CD4-positive, alpha-beta T cell treated with Interleukin-15 for 1 hour (primary cell): ENCODE measurements at regions not wholly inside any gene's neighbourhood (a gene's known extent, or its start where the extent isn't known, plus 50 kb on each side); places are given as distances from the start of the nearest gene placed in this dataset.

Experiments
- DNase-seq: peaks from one replicate; pipeline ENCODE4 v3.0.0-alpha.2; 2020

DNA sequence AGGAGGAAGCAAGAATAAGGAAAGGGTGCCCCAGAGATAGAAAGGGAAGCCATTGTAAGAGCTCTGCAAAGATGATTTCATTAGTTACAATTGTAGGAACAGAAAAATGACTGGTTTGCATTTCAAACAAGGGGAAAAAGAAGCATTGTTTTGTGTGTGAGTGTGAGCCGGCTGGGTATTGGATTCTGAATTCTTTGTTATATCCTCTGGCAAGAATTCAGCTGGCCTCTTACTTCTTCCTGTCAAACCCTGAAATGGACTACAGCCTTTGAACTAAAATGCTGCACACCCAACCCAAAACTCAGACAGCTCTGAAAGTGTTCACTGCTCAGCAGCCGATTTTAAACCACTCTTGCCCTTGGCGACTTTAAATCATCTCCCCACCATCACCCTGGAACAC lies 461.3 kb downstream of the PMP22 start:
- DNase-seq: no peak

DNA sequence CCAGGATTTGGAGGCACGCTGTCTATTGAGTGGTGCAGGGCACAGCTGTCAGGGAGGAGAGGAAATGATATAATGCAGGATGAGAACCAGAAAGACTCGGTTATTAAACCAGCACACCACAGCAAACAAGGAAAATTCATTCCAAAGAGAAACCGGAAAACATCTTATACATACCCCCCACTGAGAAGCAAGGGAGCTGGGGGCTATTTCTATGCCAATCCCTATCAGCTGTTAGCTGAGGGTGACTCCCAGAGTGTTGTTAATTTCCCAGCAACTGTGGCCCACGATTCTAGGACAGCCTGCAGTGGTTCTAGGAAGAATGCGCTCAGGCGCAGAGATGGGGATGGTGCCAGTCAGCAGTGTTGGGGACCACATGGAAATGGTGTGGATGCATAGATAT lies 467.3 kb downstream of the PMP22 start:
- no peak for DNase-seq

DNA sequence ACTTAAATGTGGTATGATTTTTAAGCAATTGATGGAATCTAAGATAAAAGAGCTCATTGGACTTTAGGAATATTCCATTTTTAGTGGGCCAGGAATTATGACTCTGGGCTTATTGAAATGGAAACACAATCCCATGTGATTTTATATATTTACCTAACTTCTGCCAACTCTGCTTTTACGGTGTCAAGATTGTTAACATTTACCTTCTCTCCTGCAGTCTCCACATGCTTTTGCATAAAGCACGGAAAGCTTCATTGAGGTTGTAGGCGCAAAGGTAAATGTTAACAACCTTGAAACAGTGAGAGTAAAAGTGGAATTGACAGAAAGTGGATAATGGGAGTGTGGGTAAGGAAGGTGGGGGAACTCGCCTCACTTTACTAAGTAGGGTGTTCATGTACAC lies 468.1 kb downstream of the PMP22 start:
- DNase-seq: no peak

DNA sequence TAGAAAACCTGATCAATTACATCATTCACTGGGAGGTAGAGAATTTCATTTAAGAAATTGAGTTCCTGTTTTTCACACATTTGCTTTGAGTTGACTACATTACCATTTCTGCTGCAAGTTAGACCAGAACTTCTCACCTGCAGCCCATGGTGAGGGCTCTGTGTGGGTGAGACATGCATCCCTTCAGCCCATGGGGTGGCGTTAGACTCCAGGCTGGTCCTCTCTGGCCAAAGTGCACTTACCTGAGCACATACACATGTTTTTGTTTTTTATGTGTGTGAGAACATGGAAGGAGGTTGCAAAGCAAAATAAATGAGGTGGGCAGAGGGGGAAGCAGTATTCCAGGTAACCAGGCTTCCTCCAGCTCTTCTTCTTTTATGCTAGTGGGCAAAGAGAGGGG lies 470.2 kb downstream of the PMP22 start:
- no peak for DNase-seq

DNA sequence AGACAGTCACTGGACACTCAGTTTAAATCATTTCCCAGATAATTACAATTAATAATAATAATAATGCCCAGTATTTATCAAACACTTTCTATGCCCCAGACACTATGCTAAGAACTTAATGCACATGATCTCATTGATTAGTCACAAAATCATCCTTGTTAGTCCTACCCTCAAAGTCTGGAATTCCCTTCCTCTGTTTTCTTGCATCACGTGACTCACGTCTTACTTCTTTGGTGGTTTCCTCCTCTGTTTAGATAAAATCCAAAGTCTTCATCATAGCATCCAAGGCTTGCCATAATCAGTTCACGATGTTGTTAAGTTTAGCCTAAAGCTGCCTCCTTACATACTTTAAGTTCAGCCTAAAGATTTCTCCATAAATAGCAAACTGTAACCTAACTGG lies 471.9 kb downstream of the PMP22 start:
- DNase-seq: no peak

DNA sequence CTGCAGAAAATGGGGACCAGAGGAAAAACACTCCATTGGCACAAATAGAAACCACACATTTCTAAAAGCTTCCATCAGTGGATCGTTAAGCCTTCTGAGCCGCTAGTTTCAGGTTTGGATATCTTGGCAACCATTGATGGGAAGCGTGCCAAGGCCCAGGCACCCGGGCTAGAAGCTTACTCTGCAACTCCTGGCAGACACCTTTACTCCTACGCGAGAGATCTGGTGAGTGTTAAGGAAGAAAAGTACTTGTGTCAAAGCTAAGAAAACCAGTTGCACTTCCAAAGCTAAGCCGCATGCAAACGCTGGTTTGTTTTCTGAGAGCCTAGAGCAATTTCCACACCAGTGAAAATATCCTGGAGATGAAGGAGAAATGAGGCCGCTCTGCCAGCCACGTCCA lies 472.4 kb downstream of the PMP22 start:
- no peak for DNase-seq

DNA sequence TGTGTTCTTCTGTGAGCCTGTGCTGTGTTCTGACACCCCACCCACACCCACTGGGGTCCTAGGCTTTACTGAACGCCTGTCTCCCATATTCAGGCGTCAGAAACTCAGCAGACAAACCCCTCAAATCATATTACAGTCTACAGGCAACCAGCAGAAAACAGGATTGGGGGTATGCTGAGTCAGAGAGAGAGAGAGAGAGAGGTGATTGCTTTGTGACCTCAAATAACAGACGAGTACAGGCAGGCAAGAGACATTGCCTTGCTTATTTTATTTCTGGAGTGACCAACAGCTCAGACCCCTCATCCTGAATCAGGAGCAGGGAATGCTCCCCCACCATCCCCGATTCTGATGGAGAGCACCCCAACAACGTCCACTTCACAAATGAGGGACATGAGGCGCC lies 473.9 kb downstream of the PMP22 start:
- DNase-seq: no peak

DNA sequence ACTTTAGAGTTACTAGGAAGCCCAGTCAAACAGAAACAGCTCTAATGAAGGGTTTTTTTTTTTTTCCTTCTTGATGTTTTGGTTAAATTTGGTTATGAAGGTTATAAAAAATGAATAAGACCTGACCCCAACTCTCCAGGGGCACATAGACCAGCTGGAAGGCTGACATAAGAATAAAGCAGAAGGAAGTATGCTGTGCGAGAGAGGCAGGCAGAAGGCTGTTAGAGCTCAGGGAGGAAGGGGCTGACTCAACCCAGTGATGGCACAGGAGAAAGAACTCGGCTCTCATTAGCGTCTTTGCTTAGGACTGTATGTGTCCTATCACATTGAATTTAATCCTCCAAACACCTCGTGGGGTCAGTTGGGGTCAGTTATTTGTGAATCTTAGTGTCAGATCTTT lies 474.6 kb downstream of the PMP22 start:
- peak; percentile 24 for DNase-seq

DNA sequence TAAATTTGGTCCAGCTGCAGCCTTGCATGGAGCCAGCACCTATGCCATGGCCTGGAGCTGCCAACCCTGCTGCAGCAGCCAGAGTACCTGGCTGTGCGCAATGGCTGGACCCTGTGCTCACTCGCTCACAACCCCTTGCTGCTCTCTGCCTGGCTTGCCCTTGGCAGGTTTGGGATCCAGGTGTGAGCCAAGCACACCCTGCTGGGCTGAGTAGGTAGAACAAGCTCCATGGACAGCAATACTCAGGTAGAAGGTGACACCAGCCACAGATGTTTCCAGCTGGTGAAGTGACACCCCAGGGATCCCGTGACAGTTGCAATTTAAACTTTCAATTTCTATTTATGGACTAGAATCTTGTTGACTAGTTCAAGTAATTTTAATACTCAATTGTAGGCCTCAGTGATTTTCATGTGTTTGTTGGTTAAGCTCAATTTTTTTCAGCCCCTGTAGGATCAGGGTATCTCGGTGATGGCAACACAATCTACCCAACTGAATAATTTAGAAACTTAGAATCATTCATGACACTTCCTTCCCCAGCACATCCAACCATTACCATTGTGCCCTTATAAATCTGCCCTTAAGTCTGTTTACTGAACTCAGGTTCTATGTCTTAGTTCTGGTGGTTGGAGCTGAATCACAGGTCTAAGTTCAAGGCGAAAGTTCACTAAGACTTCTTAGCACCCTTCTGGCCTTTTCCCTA lies 480.0 kb downstream of the PMP22 start:
- no peak for DNase-seq

DNA sequence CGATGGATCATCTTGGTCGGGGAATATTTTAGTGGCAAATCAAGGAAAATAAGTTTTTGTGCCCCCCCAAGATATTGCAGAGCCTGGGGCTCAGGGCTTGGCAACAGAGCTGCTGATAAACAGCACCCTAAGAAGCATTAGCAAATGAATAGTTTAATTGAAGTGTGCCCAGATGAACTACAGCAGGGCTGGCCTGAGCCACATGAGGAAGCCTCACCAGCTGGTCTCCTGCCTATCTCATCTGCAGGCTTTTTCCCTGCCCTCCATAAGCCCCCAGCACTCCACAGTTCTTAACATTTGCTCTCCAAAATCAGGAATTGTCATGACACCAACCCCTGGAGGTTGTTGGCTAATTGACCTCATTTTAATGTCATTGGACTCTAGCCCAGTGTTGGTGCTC lies 480.2 kb downstream of the HS3ST3B1 start:
- DNase-seq: no peak

DNA sequence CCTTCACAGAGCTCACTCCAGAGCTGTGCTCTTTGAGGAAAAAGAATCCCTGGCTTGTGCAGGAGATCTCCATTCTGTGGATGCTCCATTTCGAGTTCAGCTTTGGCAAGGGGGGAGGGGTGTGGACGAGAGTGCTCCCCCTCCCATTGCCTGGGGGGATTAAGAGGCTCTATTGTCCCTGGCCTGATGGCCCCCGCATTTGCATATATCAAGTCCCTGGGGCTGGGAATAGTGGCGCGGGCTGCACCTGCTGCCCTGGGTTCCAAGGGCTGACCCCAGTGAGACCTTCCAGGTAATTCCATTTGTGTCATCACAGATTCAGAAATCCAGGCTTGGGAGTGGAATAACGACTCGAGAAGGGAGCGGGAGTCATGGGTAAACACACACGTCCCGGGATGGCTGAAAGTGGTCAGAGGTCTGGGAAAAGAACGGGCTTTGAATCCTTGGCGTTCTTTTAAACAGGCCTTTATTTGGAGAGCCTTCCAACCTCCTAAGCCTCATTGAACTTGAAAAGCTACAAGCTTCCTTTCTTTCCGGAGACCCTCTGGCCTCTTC lies 479.3 kb downstream of the HS3ST3B1 start:
- no peak for DNase-seq

DNA sequence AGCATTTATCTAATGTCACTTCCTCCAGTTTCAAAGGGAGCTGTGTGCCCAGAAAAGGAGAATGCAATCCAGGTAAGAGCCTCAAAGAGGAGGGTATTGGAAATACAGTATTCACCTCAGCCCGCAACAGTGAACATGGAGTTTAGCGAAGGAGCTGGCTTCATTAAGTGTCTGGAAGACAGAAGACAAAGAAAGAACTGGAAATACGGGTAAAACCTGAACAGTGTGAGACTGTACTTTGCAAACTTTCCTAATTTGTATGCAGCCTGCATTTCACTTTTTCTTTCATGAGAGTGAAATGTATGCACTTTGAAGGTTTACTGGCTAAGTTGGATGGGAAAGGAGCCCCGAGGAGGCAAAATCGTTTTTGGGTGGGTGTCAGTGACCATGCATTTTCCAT lies 478.4 kb downstream of the HS3ST3B1 start:
- no peak for DNase-seq

DNA sequence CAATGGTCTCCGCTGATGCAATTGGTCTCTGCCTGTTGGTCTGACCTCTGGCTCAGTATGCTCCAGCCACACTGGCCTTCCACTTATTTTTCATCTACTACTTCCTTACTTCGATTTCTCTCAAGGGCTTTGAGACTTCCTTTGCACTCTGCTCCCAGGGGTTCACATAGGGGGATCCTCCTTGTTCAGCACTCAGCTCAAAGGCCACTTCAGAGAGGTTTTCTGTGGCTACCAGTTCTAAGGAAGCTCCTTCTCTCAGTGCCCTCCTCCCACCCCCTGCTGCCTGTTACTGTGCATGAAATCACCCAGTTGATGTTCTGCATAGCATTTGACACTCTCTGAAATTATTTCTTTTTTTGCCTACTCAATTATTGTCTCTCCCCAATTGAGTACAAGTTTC lies 476.4 kb downstream of the HS3ST3B1 start:
- no peak for DNase-seq

DNA sequence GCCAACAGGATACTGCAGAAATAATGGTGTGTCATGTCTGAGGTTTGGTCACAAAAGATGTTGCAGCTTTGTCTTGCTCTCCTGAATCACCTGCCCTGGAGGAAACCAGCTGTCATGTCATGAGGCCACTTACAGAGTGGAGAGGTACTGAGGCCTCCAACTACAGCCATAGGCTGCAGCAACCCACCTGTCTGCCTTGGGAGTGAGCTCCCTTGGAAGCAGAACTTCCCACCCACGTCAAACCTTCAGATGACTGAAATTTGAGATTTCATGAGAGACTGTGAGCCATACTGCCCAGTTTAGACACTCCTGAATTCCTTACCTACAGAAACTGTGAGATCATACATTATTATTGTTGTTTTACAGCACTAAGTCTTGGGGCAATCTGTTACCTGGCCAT lies 475.9 kb downstream of the HS3ST3B1 start:
- DNase-seq: no peak

DNA sequence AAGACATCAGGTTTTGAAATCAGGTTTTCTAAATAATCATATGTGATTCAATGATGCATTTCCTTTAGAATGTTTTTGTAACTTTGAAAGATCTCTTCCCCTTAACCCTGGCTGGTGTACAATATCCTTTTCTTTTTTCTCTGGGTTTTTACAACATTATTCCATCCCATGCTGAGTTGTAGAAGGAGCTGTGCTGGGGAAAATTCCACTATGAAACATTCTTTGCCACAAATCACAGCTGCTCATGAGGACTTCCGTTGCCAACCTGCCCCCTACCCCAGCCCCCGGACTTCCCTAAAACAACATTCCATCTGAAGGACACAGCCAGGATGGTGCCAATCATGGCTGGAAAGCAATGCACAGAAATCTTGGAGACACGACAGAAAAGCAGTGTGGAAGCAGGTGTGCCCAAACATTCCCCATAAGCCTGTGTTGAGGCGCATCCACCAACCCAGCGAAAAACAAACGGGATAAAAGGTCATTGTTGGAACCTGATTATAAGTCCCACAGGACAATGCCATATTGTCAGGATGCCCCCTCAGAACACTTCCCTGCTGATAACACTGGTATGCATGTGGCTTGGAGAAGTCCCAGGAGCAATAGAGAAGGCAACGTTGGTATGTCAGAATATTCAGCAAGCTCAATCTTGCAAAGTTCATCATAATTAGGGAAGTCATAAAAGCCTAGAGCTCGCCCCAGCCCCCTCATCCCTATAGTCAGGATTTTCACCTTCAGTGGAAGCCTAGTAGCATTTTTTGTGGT lies 475.0 kb downstream of the HS3ST3B1 start:
- DNase-seq: no peak

DNA sequence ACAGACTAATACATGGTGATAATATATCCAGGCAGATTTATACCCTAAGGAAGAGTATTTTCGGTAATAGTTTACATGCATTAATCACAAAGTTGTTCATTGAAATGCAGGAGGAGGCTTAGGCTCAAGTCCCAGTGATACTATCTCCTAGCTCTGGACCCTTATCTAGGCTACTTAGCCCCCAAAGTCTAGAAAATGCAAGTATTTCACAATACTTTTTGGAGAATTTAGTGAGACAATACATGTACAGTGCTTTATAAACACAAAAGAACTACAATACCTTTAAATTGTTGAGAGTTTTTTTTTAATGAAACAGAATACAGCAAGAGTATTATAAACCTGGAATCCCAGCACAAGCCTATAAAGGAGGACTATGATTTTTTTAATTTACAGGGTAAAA lies 473.9 kb downstream of the HS3ST3B1 start:
- no peak for DNase-seq

DNA sequence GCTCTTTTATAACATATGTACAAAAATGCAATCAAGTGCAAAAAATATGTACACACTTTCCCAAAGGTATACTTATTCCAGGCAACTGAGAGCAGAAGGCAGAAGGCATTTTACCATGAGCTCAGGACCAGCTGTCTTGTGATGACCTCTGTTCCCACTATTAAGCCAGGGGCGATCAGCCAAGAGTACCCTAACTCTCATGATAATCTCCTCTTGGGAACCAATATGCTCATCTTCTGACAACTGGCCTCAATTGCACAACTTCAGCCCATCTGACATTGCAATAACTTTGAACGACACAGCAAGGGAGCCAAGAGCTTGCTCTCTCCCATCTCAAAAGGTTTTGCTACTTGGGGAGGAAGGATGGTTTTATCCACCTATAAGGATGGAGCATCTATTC lies 471.9 kb downstream of the HS3ST3B1 start:
- no peak for DNase-seq

DNA sequence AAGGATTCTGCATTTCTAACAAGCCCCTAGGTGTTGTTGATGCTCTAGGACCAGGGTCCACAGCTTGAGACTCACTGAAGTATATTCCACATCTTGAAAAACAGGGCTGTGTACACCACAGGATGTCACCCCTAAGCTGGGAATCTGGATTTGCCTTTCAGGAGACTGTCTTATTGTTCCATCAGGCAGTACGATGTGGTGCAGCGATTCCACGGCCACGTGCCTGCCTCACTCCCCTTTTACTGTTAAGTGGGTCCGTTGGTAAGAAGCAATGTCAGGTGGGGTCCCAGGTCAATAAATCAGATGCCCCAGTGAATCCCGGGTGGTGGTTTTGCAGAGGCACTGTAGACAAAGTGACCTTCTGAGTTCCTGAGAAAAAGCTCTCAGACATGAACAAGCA lies 470.7 kb downstream of the HS3ST3B1 start:
- DNase-seq: no peak

DNA sequence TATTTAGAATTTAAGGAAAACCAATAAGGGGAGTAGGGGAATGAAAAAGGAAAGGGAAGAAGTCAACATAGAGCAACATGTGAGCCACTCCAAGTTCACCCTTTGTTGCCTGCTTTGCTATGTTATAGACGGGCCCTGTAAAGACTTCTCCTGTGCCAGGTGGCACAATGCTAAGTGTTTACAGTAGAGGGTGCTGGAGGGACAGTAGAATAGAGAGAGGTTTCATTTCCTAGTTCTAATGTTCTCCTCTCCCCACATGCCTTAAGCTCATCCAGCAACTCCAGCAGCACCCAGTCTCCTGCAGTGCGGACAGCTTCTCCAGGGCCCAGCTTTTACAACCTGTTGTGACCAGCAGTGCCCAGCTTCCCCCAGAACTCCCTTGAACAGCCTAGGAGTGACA lies 468.0 kb downstream of the HS3ST3B1 start:
- no peak for DNase-seq

DNA sequence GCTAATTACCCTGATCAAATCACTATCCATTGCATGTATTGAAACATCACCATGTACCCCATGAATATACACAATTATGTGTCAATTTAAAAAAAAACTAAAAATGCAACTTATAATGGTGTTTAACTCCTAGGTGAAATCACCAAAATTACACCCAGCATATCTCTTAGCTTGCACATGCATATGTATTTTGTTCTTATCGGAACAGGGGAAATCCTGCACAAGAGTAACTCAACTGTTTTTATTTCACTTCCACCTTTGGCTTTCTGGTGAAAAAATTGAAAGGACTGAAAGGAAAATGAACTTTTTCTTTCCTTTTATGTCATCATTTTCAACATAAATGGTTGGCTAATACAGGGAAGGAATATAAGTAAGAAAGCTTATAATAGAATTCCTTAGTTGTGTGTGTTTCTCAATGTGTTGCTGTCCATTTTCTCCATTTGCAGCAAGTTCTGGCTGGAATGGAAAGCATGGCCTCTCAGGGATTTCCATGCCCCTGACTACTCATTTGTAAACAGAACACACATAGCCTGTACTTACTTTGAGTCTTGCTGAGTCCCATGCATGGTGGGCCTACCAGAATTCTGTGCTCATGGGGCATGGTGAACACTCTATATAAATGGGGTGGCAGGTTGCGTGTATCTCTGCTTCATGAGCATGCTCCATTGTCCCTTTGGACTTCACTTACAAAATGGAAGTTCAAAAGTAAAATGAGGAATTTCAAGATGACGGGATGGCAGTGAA lies 462.0 kb downstream of the HS3ST3B1 start:
- DNase-seq: no peak

DNA sequence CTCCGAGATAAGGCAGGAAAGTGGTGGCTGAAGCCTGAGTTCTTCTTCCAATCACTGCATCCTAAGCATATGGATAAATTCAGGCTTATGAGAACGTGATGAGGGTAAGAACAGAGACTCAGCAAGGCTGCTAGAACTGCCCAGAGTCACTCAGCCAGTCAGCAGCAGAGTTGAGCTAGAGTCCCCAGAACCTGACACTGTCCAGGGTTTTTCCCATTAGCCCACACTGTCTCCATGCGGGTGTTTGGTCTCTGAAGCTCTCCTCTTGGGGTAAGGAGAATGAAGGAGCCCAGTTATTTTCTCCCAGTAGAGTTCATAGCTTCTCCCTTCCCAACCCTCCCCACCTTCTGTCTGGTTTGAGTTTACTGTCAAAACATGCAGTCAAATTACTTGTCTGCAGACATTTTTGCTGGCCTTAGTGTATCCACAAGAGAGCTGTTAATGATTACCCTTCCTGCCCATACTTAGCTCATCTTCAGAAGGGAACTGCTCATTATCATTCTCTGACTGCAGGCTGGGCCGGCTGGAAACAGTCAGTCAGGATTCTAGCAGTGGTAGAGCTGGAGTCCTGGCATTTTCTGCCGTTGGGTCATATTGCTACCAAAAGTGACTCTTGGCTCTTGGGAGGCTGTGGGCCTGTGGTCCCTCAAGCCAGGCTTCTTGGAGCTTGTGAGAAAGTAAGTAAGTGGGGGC lies 460.0 kb downstream of the HS3ST3B1 start:
- DNase-seq: no peak

DNA sequence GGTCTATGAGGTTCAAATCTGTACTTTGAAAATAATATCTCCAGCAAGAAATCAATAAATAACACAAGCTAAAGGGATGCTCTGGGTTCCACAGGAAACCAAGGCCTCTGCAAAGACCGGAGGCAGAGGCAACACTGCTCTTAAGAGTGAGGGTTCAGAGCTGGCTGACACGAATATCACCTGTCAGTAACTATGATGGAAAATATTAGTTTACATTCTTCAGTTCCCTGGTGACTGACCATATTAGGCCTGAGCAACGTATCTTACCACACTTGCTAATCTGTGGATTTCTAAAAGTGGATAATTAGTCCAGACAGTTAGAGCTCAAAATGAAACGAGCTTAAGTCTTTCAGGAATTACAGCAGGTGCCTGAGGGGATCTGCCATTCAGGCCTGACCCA lies 459.3 kb downstream of the HS3ST3B1 start:
- no peak for DNase-seq

DNA sequence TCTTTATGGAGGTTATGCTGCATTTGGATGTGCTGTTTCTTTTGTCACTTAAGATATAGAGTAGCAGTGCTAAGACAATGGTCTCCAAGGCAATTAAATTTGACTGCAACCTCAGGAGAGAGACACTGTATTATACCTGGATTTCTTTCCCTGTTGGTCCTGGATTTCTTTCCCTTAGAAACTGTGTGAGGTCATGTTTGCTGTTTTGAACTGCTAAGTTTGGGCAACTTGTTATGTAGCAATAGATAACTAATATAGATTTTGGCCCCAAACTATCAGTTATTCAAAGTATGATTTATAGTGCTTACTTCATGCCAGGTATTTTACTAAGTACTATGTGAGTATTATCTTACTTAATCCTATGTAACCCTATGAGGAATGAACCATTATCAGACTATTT lies 458.4 kb downstream of the HS3ST3B1 start:
- no peak for DNase-seq
